Adipocyte (in vitro differentiated cells): ENCODE measurements at regions not wholly inside any gene's neighbourhood (a gene's known extent, or its start where the extent isn't known, plus 50 kb on each side); places are given as distances from the start of the nearest gene placed in this dataset.

Experiments used
- DNase-seq: peaks from one replicate; pipeline ENCODE4 v3.0.0-alpha.2; 2015; ENCODE audit warnings: low read depth
- H3K27me3 ChIP-seq: replicated peaks from 2 replicates; pipeline ENCODE4 v1.7.0; 2013; ENCODE audit warnings: mild to moderate bottlenecking, low read length, moderate library complexity; ENCODE audit not compliant: control insufficient read depth, insufficient read depth
- H3K36me3 ChIP-seq: 2 replicates; pipeline ENCODE4 v1.7.0; 2013; ENCODE audit warnings: low read length, mild to moderate bottlenecking, moderate library complexity; ENCODE audit not compliant: control insufficient read depth, insufficient read depth, severe bottlenecking
- H3K4me1 ChIP-seq: 2 replicates; pipeline ENCODE4 v1.7.0; 2013; ENCODE audit warnings: mild to moderate bottlenecking, low read length, moderate library complexity; ENCODE audit not compliant: control insufficient read depth, insufficient read depth
- H3K4me3 ChIP-seq: 2 replicates; pipeline ENCODE4 v1.7.0; 2013; ENCODE audit warnings: mild to moderate bottlenecking, low read length, moderate library complexity
- H3K9ac ChIP-seq: 2 replicates; pipeline ENCODE4 v1.7.0; 2013; ENCODE audit warnings: mild to moderate bottlenecking, low read length, moderate library complexity
- H3K9me3 ChIP-seq: 2 replicates; pipeline ENCODE4 v1.7.0; 2013; ENCODE audit warnings: mild to moderate bottlenecking, low read length, moderate library complexity; ENCODE audit not compliant: control insufficient read depth

- no peak overlapping the region for H3K9ac ChIP-seq
- H3K4me1 ChIP-seq, result peaks cover 3% of the 10 kb centered on the region
- peaks cover 16% of the 10 kb centered on the region for H3K9me3 ChIP-seq
- no peak for DNase-seq
- no peak overlapping the region for H3K4me3 ChIP-seq
- H3K27me3 ChIP-seq, result peaks cover 10% of the 10 kb centered on the region
- no peaks in the 10 kb centered on the region for H3K36me3 ChIP-seq
These were observed 243.8 kb downstream of the CYP26B1 start for GRCh38 chr2:71903841-71904240.

- H3K27me3 ChIP-seq, result peaks cover 20% of the 10 kb centered on the region
- H3K4me3 ChIP-seq, result no peak overlapping the region
- no peak overlapping the region for H3K9ac ChIP-seq
- H3K36me3 ChIP-seq, result no peaks in the 10 kb centered on the region
- peaks cover 11% of the 10 kb centered on the region for H3K9me3 ChIP-seq
- H3K4me1 ChIP-seq, result no peaks in the 10 kb centered on the region
- no peak for DNase-seq
These were observed 246.2 kb downstream of the CYP26B1 start for GRCh38 chr2:71901466-71901865.

DNA sequence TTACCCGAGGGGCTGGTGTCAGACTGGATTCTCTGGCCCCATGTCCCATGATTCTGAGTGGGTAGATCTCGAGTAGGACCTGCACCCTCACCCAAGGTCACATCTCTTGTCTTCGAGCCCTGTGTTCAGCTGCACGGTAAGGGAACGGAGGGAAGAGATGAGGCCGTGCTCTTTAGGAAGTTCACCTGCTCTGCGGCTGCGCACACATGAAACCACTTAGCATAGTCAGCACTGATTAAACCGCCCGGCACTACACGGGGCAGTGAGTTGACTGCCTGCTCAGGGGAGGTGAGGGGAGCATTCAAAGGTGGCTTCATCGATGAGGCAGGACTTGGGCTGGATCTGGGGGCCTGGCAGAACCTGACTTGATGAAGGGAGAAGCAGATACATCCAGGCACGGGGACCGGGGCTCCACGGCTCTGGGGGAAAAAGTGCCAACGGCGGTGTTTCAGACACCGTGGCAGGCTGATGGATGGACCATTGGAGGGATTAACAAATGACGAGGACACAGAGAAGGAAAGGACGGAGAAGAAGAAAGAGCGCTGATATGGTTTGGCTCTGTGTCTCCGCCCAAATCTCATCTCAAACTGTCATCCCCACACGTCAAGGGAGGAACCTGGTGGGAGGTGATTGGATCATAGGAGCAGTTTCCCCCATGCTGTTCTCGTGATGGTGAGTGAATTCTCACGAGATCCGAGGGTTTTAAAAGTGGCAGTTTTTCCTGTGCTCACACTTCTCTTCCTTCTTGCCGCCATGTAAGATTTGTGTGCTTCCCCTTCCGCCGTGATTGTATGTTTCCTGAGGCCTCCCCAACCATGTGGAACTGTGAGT, 248.6 kb downstream of the CYP26B1 start:
- H3K4me1 ChIP-seq, result no peaks in the 10 kb centered on the region
- H3K9ac ChIP-seq, result no peak overlapping the region
- H3K9me3 ChIP-seq, result peaks cover 11% of the 10 kb centered on the region
- DNase-seq, result no peak
- H3K36me3 ChIP-seq, result no peaks in the 10 kb centered on the region
- H3K27me3 ChIP-seq, result peaks cover 20% of the 10 kb centered on the region
- H3K4me3 ChIP-seq, result no peak overlapping the region

GRCh38 chr2:71898375-71898774, 249.3 kb downstream of the CYP26B1 start:
- H3K9me3 ChIP-seq, result peaks cover 11% of the 10 kb centered on the region
- H3K4me1 ChIP-seq, result no peaks in the 10 kb centered on the region
- H3K4me3 ChIP-seq, result no peak overlapping the region
- DNase-seq, result no peak
- H3K9ac ChIP-seq, result no peak overlapping the region
- peaks cover 20% of the 10 kb centered on the region for H3K27me3 ChIP-seq
- no peaks in the 10 kb centered on the region for H3K36me3 ChIP-seq

DNA sequence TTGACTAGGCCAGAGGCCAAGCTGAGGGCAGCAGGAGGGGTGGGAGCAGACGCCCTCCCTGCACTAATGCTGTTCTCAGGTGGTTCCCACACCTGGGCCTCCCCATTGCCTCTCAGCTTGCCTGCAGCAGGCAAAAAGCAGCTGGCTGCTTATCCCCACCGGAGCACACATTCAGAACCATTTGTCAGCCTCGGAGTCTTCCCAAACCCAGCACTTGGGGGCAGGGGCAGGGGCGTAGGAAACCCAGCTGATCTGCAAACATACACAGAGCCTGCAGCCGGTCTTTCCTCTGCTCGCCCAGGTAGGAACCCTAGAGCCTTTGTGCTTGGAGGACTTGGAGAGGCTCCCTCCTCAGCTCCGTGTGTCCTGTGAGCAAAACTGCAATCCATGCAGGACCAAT, 249.8 kb downstream of the CYP26B1 start:
- Histone ChIP-seq H3K9me3 (peaks cover 11% of the 10 kb centered on the region), H3K4me3 (no peak overlapping the region), H3K9ac (no peak overlapping the region), H3K4me1 (no peaks in the 10 kb centered on the region), H3K27me3 (peaks cover 20% of the 10 kb centered on the region), H3K36me3 (no peaks in the 10 kb centered on the region)
- DNase-seq, result no peak

DNA sequence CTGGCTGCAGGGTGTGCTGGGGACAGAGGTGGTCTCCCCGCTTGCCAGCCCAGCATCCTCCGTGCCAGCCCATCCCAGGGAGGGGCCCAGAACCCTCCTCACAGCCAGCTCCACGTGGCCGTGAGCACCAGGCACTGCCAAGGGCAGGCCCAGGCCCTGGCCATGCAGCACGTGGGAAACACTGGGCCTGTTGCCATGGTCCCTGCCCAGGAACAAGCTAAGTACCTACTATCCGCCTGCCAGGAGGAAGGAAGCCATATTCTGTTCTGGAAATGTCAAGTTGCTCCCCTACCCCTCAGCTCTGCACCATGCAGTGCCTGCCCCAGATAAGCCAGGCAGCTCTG, 250.6 kb downstream of the CYP26B1 start:
- DNase-seq, result no peak
- Histone ChIP-seq H3K9ac (no peak overlapping the region), H3K27me3 (peaks cover 20% of the 10 kb centered on the region), H3K4me1 (no peaks in the 10 kb centered on the region), H3K36me3 (no peaks in the 10 kb centered on the region), H3K4me3 (no peak overlapping the region), H3K9me3 (peaks cover 11% of the 10 kb centered on the region)

GRCh38 chr2:71896385-71897136, 251.1 kb downstream of the CYP26B1 start:
- no peak overlapping the region for H3K4me3 ChIP-seq
- H3K9me3 ChIP-seq, result peaks cover 11% of the 10 kb centered on the region
- no peak overlapping the region for H3K9ac ChIP-seq
- H3K36me3 ChIP-seq, result no peaks in the 10 kb centered on the region
- no peak for DNase-seq
- H3K27me3 ChIP-seq, result peaks cover 20% of the 10 kb centered on the region
- no peaks in the 10 kb centered on the region for H3K4me1 ChIP-seq

DNA sequence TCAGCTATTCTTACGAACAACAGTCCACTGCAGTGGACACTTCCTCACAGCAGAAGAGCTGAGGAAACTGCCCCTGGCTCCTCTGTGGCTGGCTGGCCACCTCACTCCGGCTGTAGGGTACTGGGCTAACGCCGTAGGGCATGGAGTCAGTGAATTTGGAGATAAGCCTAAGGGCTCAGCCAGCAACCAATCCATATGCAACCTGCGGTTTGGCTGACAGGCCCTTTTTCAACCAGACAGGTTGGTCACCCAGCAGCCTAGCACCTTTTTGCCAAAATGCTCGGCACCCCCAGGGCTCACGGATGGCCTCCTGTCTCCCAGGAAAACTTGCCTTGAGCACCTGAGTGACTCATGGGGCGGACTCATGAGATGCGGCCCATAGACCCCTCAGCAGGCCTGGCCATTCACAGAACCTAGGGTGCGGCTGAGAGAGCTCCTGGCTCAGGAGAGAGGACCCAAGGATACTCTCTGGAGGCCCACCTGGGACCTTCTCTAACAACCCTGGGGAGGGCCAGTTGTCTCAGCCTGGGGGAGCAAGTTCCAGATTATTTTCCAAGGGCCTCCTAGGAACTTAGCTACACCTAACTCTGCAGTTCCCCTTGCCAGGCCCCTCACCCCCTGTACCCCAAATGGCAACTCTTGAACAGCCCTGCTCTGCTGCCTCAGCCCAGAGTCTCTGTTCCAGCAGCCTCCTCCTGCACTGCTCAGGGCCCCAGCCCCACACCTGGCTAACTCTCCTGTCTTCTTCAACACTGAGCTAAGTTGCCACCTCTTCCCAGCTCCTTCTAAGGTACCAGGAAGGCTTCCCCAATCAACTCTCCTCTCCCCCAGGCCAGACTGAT, 252.1 kb downstream of the CYP26B1 start:
- no peak overlapping the region for H3K4me3 ChIP-seq
- no peaks in the 10 kb centered on the region for H3K36me3 ChIP-seq
- no peak overlapping the region for H3K9ac ChIP-seq
- no peak for DNase-seq
- H3K27me3 ChIP-seq, result peaks cover 20% of the 10 kb centered on the region
- H3K4me1 ChIP-seq, result peaks cover 3% of the 10 kb centered on the region
- H3K9me3 ChIP-seq, result peaks cover 2% of the 10 kb centered on the region

- Histone ChIP-seq H3K4me1 (peaks cover 13% of the 10 kb centered on the region), H3K36me3 (no peaks in the 10 kb centered on the region), H3K9ac (no peak overlapping the region), H3K27me3 (peaks cover 14% of the 10 kb centered on the region), H3K4me3 (no peak overlapping the region), H3K9me3 (no peaks in the 10 kb centered on the region)
- DNase-seq, result no peak
These were observed 253.4 kb downstream of the CYP26B1 start for GRCh38 chr2:71894261-71894660.

- Histone ChIP-seq H3K9me3 (no peaks in the 10 kb centered on the region), H3K27me3 (peaks cover 8% of the 10 kb centered on the region), H3K4me1 (peaks cover 20% of the 10 kb centered on the region), H3K4me3 (no peak overlapping the region), H3K9ac (no peak overlapping the region), H3K36me3 (no peaks in the 10 kb centered on the region)
- no peak for DNase-seq
These were observed 254.0 kb downstream of the CYP26B1 start for GRCh38 chr2:71893646-71894045.

- DNase-seq, result no peak
- H3K27me3 ChIP-seq, result peaks cover 4% of the 10 kb centered on the region
- no peaks in the 10 kb centered on the region for H3K36me3 ChIP-seq
- no peak overlapping the region for H3K4me3 ChIP-seq
- H3K9ac ChIP-seq, result no peak overlapping the region
- H3K9me3 ChIP-seq, result no peaks in the 10 kb centered on the region
- H3K4me1 ChIP-seq, result peaks cover 24% of the 10 kb centered on the region
These were observed 254.8 kb downstream of the CYP26B1 start for GRCh38 chr2:71892896-71893295.
